ENCODE measurements at regions not wholly inside any gene's neighbourhood (a gene's known extent, or its start where the extent isn't known, plus 50 kb on each side); places are given as distances from the start of the nearest gene placed in this dataset.

GRCh38 chr1:90831910-90832309, 114.8 kb upstream of the BARHL2 start:
- TF ChIP-seq EP300 (IDR thresholded peaks at IDR 0.05) (no peak), POLR2AphosphoS5 (IDR thresholded peaks at IDR 0.05) (no peak), POLR2A (IDR thresholded peaks at IDR 0.05; ENCODE audit: low read depth) (no peak), CTCF (IDR thresholded peaks at IDR 0.05) (no peak)
